G401.6 (cell line): ENCODE measurements at regions not wholly inside any gene's neighbourhood (a gene's known extent, or its start where the extent isn't known, plus 50 kb on each side); places are given as distances from the start of the nearest gene placed in this dataset.

ENCODE experiments used
- FAIRE-seq: peaks from 2 replicates; lab custom pipeline; 2012; peaks lifted over from hg19 to GRCh38; lab: Jason Lieb, UNC

DNA sequence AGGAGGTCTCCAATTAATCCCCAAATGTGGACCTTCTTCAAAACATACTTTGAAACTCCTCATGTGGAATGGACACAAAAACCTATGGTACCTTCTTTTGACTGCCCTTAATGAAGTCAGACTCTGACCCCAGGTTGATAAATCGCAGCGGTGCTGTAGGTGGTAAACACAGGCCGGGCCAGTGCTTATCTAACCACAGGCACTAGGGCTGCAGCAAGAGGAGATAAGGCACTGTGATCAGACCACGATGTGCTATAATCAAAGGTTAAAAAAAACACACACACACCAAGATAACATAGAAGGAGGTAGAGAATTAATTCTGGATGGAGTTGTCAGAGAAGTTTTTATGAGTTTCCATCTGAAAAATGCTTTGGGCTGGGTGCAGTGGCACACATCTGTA, 52.3 kb upstream of the SIPA1L2 start:
- FAIRE-seq = no peak

DNA sequence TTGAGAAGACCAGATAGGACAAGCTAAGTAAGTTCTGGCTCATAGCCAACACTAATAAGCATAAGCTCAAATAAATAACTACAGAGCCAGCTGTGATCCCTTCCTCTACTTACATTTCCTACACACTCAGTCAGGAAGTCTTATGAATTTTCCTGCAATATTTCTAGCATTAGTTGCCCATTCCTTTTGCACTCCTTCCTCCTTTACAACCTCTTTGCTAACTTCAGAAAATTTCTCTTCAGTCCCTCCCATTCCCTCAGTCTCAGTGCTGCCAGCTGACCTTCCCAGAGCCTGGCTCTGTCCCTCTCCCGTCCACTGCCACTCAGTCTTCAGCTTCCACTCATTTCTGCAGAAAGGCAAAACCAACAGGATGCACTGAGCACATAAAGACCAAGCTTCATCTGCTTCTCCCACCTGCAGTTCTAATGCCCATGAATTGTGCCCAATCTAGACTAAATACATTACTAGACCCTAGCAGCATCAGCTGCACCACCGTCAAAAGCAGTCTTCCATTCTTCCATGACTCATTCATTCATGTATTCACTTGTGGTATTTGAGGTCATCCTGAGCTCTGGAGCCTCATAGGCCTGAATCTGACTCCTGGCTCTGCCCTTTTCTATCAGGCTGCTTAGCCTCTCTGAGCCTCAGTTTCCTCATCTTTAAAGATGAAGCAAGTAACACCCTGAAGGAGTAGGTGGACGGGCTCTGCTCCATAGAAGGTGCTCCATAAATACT, 54.6 kb upstream of the SIPA1L2 start:
- no peak for FAIRE-seq

DNA sequence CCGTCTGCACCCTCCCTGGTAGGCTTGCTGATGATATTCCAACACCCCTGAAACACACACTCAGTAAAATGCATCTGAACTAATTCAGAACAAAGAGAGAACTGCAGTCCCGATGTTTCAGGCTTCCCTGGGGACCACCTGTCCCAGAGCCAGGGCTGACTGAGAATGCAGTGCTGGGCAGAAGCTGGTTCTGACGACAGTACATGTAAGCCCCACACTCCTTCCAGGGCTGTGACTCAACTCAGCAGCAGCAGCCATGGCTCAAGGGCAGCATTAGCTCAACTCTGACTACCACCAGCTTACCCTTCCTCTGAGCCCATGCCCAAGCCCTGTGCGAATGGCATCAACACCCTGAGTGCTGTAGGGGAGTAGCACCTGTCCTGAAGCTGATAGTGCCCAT, 56.4 kb upstream of the SIPA1L2 start:
- no peak for FAIRE-seq

DNA sequence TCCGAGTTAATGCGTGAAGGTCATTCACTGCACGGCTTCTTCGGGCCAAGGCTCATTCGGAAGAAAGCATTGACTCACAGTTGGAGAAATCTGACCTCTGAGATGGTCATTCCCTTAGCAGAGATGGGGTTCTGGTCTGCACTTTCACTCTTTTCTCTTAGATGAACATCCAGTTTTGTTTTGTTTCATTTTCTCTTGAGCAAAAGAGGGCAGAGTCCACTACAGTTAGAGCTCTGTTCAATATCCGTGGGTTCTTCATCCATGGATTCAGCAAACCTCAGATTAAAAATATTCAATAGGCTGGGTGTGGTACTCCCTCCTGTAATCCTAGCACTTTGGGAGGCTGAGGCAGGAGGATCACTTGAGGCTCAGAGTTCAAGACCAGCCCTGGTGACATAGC, 57.4 kb upstream of the SIPA1L2 start:
- no peak for FAIRE-seq

DNA sequence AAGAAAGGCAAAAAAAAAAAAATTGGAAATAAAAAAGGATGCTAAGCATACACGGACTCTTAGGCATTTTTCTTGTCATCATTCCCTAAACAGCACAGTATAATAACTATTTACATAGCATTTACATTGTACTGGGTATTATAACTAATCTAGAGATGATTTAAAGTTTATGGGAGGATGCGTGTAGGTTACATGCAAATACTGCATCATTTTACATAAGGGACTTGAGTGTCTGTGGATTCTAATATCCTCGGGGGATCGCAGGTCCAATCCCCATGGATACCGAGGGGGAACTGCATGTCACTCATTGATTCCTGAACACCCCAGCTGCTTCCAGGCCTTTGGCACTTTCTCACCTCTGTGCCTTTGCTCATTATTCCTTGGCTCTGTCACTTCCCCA, 57.8 kb upstream of the SIPA1L2 start:
- FAIRE-seq = no peak

DNA sequence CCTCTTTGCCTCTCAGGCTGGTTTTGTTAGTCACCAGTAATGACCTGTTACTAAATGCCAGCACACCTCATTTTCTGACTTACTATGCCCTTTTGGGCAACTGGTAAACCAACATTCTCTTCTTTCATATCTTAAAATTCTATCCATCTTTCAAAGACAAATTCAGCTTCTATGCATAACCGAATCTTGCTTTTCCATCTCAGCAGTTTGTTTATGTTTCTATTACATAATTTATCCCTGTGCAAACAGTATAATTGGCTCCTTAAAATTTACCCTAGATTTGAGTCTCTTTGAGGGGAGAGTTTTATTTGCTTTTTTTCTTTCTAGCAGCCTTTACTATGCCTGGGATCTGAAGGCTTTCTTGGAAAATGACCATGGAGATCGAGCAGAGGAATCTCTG, 58.5 kb upstream of the SIPA1L2 start:
- no peak for FAIRE-seq

DNA sequence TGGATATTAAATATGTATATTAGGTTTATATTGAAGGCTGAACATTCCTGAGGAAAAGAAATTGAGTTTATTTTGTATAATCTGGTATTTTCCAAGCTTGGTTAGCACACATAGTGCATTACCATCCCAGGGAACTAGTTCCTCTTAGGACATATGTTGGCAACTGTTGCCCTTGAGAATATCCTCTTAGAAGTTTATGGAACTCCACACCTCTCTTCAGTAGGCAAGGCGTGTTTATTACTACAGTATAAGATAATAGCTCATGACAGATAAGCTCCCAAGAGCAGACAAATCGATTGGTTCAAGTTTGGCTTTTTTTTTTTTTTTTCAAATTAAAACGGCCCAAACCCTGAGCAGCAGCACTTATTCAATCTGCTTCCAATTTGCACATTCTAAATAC, 59.8 kb upstream of the SIPA1L2 start:
- no peak for FAIRE-seq

DNA sequence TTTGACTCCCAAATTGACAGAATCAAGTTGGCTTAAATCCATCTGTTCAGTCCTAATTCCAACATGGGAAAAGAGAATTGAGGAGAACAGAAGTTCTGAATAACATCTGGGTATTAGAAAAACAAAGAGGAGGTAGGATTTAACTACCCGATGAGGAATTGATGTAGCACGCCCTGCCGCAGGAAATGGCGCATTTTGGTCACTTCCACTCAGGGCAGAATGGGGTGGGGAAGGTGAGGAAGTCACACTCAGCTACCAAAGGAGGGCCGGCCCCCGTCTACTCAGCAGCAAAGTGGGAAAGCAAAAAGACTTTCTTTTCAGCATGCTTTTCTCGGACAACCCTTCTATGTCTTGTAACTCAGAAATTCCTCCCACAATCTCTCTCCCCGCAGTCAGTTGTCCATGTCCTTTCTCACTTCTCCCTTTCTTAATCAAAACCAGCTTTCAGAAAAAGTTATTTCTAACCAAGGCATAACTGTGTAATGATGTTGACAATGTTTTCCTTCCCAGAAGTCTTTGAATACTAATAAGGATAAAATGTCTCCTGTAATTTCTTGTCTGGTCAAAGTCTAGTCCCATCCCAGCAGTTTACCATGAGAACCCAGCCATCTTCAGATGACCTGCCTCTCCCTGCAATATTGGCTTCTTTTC, 60.5 kb upstream of the SIPA1L2 start:
- FAIRE-seq = no peak

DNA sequence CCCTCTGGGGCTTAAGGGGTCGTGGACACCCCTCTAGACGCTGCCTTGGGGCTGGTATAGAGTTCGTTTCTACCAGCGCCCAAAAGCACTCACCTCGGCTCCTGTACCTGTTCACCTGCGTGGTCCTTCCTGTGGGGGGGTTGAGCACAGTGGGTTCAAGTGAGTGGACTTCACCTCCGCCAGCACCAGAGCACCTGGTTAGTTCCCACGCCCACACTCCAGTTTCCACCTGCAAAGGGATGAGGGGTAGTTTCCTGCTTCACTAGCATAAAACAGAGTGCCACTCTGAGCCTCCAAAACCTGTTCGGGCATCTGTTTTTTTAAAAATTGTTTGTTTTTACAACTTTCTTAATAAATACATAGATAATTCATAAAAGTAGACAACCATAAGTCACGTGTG, 64.5 kb upstream of the SIPA1L2 start:
- no peak for FAIRE-seq

DNA sequence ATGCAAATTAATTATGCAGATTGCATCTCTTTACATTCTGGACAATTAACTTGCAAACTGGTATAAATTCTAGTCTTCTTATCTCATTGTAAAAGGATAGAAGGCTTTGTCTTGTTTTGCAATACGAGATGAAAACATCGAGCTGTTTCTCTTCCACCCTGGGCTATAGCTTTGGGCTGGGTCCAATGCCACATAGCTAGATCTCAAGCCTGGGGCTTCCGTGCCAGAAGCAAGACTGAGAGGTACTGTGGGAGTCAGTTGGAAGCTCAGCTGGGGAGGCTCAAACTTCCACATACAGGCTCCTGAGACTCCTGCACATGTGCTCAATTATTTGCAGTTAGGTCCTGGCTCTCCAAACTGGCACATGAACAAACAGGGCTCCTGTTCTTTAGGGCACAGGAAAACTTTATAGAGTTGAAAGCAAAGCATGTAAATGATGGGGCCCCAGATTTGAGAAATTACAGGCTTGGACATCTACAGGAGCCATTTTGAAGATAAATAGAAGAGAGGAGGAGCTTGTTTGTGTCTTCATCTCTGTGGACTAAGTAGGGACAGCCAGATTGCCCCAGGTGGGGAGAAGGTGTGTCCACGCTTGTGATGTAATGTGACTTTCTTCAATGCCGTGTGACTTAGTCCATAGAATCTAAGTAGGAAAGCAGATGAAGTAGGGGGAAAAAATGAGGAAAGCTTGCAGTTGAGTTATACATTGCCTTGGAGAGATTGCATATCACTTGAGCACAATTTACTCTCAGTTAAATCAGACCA, 65.9 kb upstream of the SIPA1L2 start:
- no peak for FAIRE-seq

DNA sequence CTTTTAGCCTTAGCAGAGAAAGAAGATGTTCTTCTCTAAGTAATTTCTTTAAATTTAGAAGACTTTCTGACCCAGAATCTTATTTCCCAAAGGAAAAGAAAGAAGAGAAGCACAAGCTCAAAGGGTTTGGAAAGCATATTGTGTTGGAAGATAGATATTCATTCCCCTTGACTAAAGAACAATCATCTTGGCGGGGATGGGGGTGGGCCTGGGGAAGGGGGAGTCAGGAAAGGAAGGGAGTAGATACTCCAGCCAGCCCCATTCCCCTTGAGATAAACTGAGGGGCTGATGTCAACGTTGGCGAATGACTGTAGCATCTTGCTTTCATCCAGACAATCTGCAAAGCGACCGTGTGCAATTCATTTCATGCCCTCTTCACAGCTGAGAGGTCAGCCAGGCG, 66.5 kb upstream of the SIPA1L2 start:
- no peak for FAIRE-seq

DNA sequence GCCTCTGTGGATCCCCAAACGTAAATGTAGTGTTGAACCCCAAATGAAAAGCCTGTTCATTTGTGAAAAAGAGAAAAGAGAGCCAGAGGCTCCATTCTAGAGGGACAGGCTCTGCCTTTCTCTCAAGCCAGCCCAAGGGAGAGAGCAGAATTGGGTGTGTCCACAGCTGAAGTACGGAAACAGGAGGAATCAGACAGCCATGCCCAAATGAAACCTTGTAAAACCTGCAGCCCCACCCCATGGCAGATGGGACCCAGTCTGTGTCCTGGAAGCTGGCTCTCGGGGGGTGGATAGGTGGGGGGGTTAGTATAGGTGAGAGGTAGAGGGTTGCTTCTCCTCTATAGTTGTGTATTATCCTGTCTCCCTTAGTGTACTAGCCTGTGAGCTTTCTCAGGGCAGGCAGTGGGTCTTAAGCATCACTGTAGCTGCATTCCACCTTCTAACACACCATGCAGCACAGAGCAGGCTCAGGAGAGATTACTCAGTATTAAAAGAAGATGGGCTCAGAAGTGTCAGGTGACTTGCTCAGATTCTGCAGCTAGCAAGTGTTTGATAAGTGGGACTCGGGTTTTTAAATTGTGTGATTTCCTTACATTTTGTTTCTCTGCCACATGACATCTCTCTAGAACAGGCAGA, 67.4 kb upstream of the SIPA1L2 start:
- FAIRE-seq = no peak

DNA sequence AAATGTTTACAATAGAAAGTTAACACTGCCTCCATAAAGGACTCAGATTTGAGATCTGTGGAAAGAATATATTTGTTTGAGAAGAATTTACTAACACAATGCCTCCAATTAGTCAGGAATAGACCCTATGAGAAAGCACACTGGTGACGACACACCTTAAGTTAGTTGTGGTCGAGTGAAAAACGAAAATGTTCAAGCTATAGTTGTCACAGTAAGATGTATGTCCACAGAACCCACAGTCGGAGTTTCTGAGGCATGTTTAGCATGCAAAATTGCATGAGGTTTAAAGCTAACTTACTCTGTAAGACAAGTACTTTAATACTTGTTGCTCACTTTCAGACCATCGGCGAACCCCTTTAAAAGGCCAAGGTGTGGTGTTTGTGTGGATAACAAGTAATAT, 69.9 kb upstream of the SIPA1L2 start:
- no peak for FAIRE-seq

DNA sequence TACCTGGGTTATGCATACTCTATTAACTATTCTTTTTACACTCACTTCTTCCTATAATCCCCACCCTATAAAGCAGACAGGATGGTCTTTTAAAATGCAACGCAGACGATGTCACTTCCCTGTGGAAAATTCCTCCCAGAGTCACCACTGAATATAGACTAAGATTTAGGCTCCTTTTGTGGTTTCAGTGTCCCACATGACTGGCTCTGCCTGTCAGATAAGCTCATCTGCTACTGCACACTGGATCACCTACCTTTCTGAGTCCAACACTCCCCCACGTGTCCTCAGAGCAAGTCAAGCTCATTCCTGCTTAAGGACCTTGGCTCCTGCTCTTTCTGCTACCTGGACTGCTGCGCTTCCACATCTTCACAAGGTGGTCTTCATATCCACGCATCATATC, 73.0 kb upstream of the SIPA1L2 start:
- FAIRE-seq = no peak

DNA sequence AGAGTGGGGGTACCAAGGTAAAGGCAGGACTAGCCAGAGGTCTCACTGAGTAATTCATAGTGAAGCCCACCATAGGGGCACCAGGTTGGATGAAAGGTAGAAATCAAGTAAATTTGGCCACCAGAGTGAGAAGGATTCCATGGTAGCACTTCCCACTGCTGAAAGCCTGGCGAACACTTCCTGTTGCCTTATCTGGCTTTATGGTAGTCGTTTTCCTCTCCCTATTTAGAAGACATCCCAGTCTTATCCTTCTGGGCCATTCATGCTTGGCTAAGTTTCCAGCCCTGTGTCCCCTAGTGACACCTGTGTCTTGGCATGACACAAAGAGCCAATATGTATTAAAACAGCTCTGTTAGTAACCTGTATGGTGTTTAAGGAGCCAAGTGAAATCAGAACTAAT, 74.3 kb upstream of the SIPA1L2 start:
- no peak for FAIRE-seq

DNA sequence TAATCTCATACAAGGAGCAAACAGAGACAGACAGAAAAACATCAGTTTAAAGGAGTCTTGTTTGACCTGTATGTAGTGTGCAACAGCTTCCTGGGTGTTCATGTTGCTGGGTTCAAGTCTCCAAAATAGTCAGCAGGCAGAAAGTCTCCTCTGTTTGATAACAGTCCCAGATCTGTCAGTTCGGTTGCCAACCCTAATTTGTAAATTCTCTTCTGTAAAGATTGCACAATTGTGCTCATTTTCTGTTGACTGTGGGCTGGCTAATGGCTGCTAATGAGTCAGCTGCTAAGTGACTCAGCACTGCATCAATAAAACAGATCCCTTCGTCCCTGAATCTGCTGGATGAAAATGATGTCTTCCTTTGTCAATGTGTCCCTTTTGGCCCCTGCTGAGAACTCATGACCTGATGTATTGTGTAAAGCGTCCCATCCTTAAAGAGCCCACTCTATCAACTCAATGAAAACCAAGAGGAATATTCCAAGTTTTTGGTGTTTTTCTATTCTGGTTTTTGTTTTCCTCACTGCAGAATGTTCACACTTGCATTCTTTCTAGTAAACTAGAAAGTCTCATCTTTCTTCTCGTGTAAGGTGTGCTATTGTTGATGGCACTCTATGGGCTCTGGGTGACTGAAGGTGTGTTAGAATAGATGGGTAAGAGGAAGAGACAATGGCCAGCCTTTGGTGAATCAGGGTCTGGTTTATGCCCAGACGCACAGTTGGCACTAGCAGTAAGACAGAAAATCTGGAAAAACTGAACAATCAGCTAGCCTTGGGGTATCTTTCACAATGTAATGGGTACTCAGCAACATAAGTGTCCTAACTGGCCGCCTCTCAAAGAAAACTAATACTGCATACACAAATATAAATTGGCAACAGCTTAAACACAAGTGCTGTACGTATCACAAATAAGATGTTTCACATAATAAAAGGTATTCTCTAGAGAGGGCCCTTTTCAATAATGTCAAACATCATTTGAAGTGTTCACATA, 75.1 kb upstream of the SIPA1L2 start:
- FAIRE-seq = no peak

DNA sequence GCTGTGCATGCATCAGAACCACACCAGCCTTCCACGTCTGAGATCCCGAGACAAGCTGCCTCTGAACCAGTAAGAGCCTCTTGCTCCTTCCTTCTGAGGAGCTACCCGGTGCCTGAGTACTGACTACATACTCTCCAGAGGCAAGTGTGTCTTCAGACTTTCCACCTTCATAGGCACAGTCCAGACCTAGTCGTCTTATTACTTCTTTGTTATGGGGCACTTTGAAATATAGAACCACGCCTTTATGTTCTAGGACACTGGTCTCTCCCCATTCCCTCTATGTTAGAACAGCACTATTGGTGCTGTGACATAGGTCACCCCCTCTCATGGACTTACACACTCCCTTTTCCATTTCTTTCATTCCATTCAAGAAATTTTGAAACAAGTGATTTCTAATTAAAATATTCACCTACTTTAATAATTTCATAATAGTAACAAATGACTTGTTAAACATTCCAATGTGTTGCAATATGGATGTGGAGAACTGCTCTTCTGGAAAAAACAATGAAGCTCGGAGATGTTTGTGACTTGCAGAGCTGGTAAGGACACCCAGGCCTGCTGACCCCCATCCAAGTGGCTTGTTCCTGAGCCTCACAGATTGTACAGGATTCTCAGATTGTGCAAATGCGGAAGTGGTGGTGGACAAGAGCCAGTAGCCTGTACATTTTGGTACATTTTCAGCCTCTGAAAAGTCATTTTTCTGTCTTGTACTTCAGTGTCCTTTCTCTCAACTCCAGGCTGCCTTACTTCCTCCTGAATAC, 76.1 kb upstream of the SIPA1L2 start:
- FAIRE-seq = no peak

DNA sequence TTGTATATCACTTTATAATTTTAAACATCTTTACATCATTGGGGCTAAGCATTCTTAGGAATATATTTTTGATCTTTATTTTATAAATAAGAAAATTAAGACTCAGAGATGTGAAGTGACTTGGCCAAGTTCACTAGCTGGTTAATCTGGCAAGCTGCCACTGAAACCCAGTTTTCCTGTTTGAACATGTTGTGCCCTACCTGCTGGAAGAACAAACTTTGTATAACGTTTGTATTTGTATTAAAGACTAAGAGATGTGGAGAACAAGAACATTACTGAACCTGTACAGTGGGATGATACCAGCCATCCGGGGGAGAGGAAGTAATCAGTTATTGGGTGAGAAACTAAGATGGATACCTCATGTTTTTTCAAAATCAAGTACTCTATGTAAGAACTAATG, 77.2 kb upstream of the SIPA1L2 start:
- no peak for FAIRE-seq

DNA sequence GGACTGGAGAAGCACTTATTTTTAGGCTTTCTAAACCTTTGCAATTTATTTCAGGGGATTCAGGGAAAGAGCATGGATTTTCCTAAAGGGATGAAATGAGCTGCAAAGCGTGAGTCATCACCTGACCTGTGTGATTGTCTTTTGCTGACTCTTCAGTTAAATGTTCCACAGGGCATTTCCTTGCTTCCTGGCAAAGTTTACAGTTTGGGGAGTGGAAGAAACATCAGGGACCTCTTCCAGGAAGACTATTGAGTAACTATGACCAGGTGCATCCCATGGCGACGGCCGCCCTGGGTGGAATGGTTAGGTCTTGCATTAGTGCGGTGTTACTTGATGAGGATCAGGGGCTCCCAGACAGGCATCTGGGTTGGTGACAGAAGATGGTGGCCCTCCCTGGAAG, 79.5 kb upstream of the SIPA1L2 start:
- no peak for FAIRE-seq

DNA sequence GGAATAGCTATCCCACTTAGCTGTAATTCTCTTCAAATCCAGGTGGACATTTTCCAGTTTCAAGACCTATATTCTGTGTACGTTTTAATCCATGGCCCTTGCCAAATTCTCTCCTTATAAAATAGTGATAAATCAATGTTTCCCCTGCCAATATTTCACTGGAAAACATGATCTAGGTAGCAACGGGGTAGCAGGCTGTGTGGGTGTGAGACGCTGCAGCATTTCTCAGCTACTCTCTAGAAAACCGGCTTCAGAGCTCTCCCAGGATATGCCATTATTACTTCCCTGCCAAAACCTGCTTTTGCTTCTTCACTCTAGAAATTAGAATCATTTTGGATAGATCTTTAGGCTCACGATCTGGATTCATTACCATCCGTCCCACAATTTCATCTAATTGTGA, 82.1 kb upstream of the SIPA1L2 start:
- no peak for FAIRE-seq

DNA sequence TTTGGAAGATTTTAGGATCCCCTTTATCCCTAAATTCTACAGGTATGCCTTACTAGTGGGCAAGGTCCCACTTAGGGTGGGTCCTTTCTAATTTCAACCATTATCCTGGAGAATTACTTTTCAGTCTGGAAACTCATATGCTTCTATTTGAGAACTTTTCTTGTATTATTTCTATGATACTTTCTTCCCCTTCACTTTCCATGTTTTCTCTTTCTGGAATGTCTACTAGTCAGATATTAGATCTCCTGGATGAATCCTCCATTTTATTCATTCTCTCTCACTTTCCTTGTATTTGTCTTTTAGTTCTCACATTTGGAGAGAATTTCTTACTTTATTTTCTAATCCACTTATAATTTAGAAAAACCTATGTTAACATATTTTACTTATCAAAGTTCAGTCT, 83.9 kb upstream of the SIPA1L2 start:
- no peak for FAIRE-seq
